ENCODE measurements at regions not wholly inside any gene's neighbourhood (a gene's known extent, or its start where the extent isn't known, plus 50 kb on each side); places are given as distances from the start of the nearest gene placed in this dataset.
"Not testable (repeated sequence)": the region's sequence is repeated elsewhere in the genome, so short reads cannot be mapped to it uniquely, and the experiment has no call there.

DNA sequence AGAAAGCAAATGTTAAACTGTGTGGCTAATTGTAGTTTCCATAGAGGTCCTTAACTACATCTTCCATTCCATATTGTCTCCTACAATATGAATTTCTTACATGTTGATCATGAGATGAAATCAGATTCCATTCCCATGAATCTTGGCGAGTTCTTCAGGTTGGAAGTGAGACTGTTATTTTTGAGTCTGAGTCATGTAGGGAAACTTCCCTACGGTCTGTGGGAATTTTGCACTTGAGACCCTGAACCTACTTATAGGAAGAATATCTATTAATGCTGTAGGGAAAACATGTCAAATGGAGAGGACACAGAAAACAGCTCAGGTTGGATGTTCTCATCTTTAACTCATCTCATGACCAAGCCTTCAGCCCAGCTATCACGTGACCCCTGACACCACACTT lies 1226.0 kb downstream of the CDY2B start:
- no peaks in the 10 kb centered on the region for H3K4me1 ChIP-seq (replicated peaks)
- 81% methylated on average over 3 of the region's 3 CpGs for WGBS
- H3K36me3 ChIP-seq: no peaks in the 10 kb centered on the region
- H3K4me3 ChIP-seq: no peak overlapping the region
- DNase-seq (ENCODE audit: low spot score): no peak
- H3K9me3 ChIP-seq: no peaks in the 10 kb centered on the region
- no peak for TF ChIP-seq POLR2AphosphoS5 (IDR thresholded peaks at IDR 0.05)
- no peak for TF ChIP-seq POLR2A (IDR thresholded peaks at IDR 0.05)
- TF ChIP-seq, protein P1, sequence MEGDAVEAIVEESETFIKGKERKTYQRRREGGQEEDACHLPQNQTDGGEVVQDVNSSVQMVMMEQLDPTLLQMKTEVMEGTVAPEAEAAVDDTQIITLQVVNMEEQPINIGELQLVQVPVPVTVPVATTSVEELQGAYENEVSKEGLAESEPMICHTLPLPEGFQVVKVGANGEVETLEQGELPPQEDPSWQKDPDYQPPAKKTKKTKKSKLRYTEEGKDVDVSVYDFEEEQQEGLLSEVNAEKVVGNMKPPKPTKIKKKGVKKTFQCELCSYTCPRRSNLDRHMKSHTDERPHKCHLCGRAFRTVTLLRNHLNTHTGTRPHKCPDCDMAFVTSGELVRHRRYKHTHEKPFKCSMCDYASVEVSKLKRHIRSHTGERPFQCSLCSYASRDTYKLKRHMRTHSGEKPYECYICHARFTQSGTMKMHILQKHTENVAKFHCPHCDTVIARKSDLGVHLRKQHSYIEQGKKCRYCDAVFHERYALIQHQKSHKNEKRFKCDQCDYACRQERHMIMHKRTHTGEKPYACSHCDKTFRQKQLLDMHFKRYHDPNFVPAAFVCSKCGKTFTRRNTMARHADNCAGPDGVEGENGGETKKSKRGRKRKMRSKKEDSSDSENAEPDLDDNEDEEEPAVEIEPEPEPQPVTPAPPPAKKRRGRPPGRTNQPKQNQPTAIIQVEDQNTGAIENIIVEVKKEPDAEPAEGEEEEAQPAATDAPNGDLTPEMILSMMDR (IDR thresholded peaks at IDR 0.05): no peak
- intact Hi-C loops (cut with DNase I): no loop called here
- H3K27ac ChIP-seq: no peak overlapping the region
- H3K27me3 ChIP-seq (replicated peaks; ENCODE audit: insufficient read depth): no peaks in the 10 kb centered on the region

DNA sequence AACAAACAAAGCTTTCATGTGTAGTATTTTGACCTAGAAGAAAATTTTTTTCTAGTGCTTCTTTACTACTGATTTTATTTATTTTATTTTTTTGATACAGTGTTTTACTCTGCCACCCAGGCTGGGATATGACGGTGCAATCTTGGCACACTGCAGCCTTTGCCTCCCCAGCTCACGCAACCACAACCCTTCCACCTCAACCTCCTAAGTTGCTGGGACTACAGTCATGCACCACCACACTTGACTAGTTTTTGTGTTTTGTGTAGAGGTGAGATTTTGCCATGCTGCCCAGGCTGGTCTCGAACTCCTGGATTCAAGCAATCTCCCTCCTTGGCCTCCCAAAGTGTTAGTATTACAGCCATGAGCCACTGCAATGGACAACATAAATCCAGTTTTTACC lies 1234.0 kb downstream of the CDY2B start:
- TF ChIP-seq, protein P1 (IDR thresholded peaks at IDR 0.05): no peak
- no peak for TF ChIP-seq POLR2A (IDR thresholded peaks at IDR 0.05)
- no peak for TF ChIP-seq POLR2AphosphoS5 (IDR thresholded peaks at IDR 0.05)
- DNase-seq (ENCODE audit: low spot score): no peak
- intact Hi-C loops (cut with DNase I): no loop called here
- H3K27ac ChIP-seq: no peak overlapping the region
- no peak overlapping the region for H3K4me3 ChIP-seq
- H3K27me3 ChIP-seq (replicated peaks; ENCODE audit: insufficient read depth): no peaks in the 10 kb centered on the region
- no peaks in the 10 kb centered on the region for H3K4me1 ChIP-seq (replicated peaks)
- 96% methylated on average over 3 of the region's 3 CpGs for WGBS
- H3K9me3 ChIP-seq: no peaks in the 10 kb centered on the region
- no peaks in the 10 kb centered on the region for H3K36me3 ChIP-seq

DNA sequence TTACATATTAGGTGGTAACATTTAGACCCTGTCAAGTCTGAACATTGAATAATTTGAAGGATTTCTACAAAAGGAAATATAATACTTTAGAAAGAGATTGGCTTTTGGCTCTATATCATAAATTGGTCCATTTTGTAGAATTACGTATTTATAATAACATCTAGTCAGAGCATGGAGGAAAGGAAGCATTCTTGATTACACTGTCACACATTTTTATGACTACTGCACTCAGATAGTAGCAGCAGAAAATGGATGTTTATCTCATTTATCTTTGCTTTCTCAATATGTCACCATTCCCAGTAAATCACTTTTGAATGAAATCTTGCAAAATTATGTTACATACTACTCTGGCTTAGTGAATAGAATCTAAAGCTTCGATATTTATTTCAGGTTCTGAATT lies 1234.6 kb downstream of the CDY2B start:
- no peak overlapping the region for H3K27ac ChIP-seq
- 85% methylated on average over 2 of the region's 2 CpGs for WGBS
- no peaks in the 10 kb centered on the region for H3K9me3 ChIP-seq
- no peaks in the 10 kb centered on the region for H3K4me1 ChIP-seq (replicated peaks)
- no peak overlapping the region for H3K4me3 ChIP-seq
- intact Hi-C loops (cut with DNase I): no loop called here
- TF ChIP-seq POLR2AphosphoS5 (IDR thresholded peaks at IDR 0.05) (no peak), POLR2A (IDR thresholded peaks at IDR 0.05) (no peak)
- TF ChIP-seq, protein P1 (IDR thresholded peaks at IDR 0.05): no peak
- H3K27me3 ChIP-seq (replicated peaks; ENCODE audit: insufficient read depth): no peaks in the 10 kb centered on the region
- no peak for DNase-seq (ENCODE audit: low spot score)
- no peaks in the 10 kb centered on the region for H3K36me3 ChIP-seq

DNA sequence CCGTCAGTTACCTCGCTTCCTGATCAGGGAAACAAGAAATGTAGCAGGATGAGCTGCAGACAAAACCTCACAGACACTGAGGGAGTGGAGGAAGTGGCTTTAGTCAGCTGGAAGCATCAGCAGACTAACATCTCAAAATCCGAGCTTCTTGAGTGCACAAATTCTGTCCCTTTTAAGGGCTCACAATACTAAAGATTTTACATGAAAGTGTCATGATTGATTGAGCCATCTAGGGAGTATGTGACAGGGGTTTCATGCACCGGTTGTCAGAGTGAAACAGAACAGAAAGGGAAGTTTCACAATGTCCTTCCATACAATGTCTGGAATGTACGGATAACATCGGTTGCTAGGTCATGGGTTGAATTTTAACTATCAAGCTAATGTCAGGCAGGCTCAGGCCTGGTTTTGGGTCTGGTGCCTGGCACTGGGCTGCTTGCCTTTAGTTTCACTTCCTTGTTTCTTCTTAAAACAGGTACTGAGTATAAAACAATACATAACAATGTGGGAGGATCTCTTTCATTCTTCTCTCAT lies 1235.7 kb downstream of the CDY2B start:
- no peaks in the 10 kb centered on the region for H3K9me3 ChIP-seq
- no peaks in the 10 kb centered on the region for H3K36me3 ChIP-seq
- H3K4me1 ChIP-seq (replicated peaks): no peaks in the 10 kb centered on the region
- TF ChIP-seq, protein P1 (IDR thresholded peaks at IDR 0.05): no peak
- TF ChIP-seq POLR2AphosphoS5 (IDR thresholded peaks at IDR 0.05): peak; percentile 36
- intact Hi-C loops (cut with DNase I): no loop called here
- peak; percentile 48 for DNase-seq (ENCODE audit: low spot score)
- H3K4me3 ChIP-seq: no peak overlapping the region
- WGBS: 58% methylated on average over 5 of the region's 6 CpGs
- no peak overlapping the region for H3K27ac ChIP-seq
- no peaks in the 10 kb centered on the region for H3K27me3 ChIP-seq (replicated peaks; ENCODE audit: insufficient read depth)

DNA sequence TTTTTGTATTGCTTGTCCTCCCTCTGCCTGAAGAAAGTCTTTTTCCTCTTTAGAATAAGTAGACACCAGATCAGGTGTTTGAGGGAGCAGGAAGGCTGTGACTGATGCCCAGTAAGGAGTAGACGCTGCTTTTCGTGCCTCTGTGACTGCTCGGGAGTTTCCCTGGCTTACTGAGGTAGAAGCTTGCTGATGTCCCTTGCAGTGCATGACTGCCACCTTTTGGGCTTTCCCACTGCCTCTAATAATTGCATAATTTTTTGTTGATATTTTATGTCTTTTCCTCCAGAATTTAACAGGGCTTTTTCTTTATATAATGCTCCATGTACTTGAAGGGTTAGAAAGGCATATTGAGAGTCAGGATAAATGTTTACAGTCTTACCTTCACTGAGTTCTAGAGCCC lies 1240.2 kb downstream of the CDY2B start:
- Histone ChIP-seq H3K27ac (no peak overlapping the region), H3K27me3 (replicated peaks; ENCODE audit: insufficient read depth) (no peaks in the 10 kb centered on the region), H3K36me3 (no peaks in the 10 kb centered on the region), H3K9me3 (no peaks in the 10 kb centered on the region), H3K4me1 (replicated peaks) (no peaks in the 10 kb centered on the region), H3K4me3 (no peak overlapping the region)
- WGBS: 19% methylated on average over 3 of the region's 3 CpGs
- intact Hi-C loops (cut with DNase I): no loop called here
- no peak for TF ChIP-seq POLR2AphosphoS5 (IDR thresholded peaks at IDR 0.05)
- TF ChIP-seq, protein P1 (IDR thresholded peaks at IDR 0.05): peak in 2 of 4 experiments; percentile 16 to 47
- peak; percentile 9 for DNase-seq (ENCODE audit: low spot score)

DNA sequence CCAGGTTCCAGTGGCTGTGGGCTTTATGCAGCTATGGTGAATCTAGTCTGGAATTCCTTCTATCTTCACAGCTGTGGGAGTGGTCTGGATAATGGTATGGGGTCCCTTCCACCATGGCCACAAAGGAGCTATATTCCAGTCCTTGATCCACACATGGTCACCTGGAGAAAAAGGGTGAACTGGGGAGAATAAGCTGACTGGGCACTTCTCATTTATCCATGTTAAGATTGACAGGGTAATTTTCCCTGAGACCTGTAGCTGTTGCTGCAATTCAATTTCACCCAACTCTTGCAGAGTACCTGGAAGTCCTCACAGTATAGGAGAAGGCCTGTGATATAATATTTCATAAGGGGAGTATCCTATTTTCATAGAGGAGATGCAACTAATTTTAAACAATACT lies 1241.3 kb downstream of the CDY2B start:
- H3K4me3 ChIP-seq; H3K27ac ChIP-seq; intact Hi-C loops (cut with DNase I); H3K27me3 ChIP-seq (replicated peaks; ENCODE audit: insufficient read depth); H3K36me3 ChIP-seq; H3K4me1 ChIP-seq (replicated peaks); DNase-seq (ENCODE audit: low spot score); H3K9me3 ChIP-seq: not testable (repeated sequence)

Data from prostate gland (tissue), 2 donors.